ENCODE measurements at regions not wholly inside any gene's neighbourhood (a gene's known extent, or its start where the extent isn't known, plus 50 kb on each side); places are given as distances from the start of the nearest gene placed in this dataset.

GRCh38 chr20:60653111-60653845, 598.8 kb upstream of the CDH4 start:
- TF ChIP-seq CTCF (IDR thresholded peaks at IDR 0.05), result no peak
- TF ChIP-seq YY1 (IDR thresholded peaks at IDR 0.05; ENCODE audit: low read depth), result no peak
- no peak for TF ChIP-seq NFIC (IDR thresholded peaks at IDR 0.05; ENCODE audit: borderline replicate concordance)
- TF ChIP-seq MAX (IDR thresholded peaks at IDR 0.05; ENCODE audit: low read depth), result no peak
- TF ChIP-seq RAD21 (IDR thresholded peaks at IDR 0.05; ENCODE audit: low read length), result no peak
- TF ChIP-seq SIN3A (IDR thresholded peaks at IDR 0.05; ENCODE audit: borderline replicate concordance, low read depth, low read length), result no peak
- TF ChIP-seq EZH2phosphoT487 (IDR thresholded peaks at IDR 0.05; ENCODE audit: borderline replicate concordance, low read depth), result no peak
- no peak for TF ChIP-seq RFX5 (IDR thresholded peaks at IDR 0.05; ENCODE audit: low read length)
- TF ChIP-seq JUND (IDR thresholded peaks at IDR 0.05), result no peak
- TF ChIP-seq MXI1 (IDR thresholded peaks at IDR 0.05; ENCODE audit: low read depth, low read length), result no peak
- TF ChIP-seq TEAD4 (IDR thresholded peaks at IDR 0.05; ENCODE audit: borderline replicate concordance, insufficient read depth), result no peak
- TF ChIP-seq PBX3 (IDR thresholded peaks at IDR 0.05), result no peak
- no peak for TF ChIP-seq SMC3 (IDR thresholded peaks at IDR 0.05; ENCODE audit: low read depth, low read length)

All from SK-N-SH (cell line).